Gastroesophageal sphincter (tissue), 3 donors: ENCODE measurements at regions not wholly inside any gene's neighbourhood (a gene's known extent, or its start where the extent isn't known, plus 50 kb on each side); places are given as distances from the start of the nearest gene placed in this dataset.

Experiments used
- EP300 ChIP-seq: sonication (generic); formaldehyde crosslinking; IDR thresholded peaks from one replicate; pipeline ENCODE4 v1.6.1; 2017; ENCODE audit warnings: antibody characterized with exemption, mild to moderate bottlenecking
- POLR2A ChIP-seq, 2 donors: fragments of 450-650 bp; IDR thresholded peaks; one replicate each; pipeline ENCODE4 v1.6.1; 2017; ENCODE audit warnings: antibody characterized with exemption in 2 of 2, mild to moderate bottlenecking in 2 of 2, moderate library complexity in 1 of 2
- POLR2AphosphoS5 ChIP-seq: sonication (generic); formaldehyde crosslinking; IDR thresholded peaks from one replicate; pipeline ENCODE4 v1.6.1; 2017; ENCODE audit warnings: antibody characterized with exemption
- TF ChIP-seq, protein P1 (sequence below), 4 experiments: fragments of 200-600 bp in 2 of 4; fragments of 450-650 bp in 2 of 4; sonication (generic) in 1 of 4; IDR thresholded peaks; one replicate each; pipeline ENCODE4 v1.5.1; 2017 to 2019; ENCODE audit warnings: antibody characterized with exemption in 4 of 4, mild to moderate bottlenecking in 2 of 4, moderate library complexity in 2 of 4

DNA sequence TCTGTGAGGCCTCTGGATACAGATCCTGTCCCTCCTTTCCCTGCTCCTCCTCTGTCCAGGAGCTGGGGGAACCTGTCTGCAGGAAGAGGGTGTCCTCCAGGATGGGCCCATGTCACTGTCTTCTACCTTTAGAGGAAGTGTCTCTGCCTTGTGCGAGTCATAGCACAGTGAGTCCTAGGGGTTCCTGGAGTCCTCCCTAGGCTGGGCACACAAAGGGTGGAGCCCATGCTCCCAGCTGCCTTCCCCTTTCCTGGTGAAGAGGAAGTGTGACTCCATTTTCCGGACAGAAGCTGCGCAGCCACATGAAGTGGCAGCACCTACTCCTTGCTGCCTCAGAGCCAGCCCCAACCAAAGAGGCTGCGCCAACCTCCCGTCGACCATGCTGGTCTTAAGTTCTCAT, 112.2 kb downstream of the CTTN start:
- TF ChIP-seq POLR2AphosphoS5: no peak
- TF ChIP-seq, protein P1, sequence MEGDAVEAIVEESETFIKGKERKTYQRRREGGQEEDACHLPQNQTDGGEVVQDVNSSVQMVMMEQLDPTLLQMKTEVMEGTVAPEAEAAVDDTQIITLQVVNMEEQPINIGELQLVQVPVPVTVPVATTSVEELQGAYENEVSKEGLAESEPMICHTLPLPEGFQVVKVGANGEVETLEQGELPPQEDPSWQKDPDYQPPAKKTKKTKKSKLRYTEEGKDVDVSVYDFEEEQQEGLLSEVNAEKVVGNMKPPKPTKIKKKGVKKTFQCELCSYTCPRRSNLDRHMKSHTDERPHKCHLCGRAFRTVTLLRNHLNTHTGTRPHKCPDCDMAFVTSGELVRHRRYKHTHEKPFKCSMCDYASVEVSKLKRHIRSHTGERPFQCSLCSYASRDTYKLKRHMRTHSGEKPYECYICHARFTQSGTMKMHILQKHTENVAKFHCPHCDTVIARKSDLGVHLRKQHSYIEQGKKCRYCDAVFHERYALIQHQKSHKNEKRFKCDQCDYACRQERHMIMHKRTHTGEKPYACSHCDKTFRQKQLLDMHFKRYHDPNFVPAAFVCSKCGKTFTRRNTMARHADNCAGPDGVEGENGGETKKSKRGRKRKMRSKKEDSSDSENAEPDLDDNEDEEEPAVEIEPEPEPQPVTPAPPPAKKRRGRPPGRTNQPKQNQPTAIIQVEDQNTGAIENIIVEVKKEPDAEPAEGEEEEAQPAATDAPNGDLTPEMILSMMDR (IDR thresholded peaks at IDR 0.05): no peak
- no peak for TF ChIP-seq POLR2A (IDR thresholded peaks at IDR 0.05)
- no peak for TF ChIP-seq EP300
